ENCODE measurements at regions not wholly inside any gene's neighbourhood (a gene's known extent, or its start where the extent isn't known, plus 50 kb on each side); places are given as distances from the start of the nearest gene placed in this dataset.

DNA sequence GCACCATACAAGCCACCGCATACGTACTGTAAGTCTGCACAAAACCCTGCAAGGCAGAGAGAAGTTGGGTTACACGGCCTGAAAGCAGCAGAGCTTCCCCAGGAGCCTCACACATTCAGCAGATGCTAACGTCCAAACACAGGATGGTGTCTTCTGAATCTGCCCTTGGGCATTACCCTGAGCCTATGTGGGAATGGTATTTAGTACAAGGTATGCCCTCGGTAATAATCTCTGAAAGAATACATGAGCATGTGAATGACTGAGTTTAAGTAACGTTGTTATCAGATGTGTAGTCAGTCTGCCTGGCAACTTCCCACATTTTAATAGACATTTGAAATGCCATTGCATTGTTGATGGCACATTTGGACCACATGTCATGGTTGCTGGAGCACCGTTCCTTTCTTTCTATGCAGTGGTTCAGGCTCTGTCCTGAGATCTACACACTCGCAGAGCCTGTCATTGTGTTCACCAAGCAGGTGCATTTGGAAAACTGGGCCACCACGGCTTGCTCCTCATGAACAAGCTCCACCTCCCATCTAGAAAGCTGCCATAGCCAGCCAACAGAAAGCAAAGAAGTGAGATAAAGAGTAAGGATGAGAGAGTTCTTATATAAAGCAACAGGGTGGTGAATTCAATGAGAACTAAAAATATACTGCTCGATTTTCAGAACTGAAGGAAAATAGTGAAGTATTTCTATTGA, 136.5 kb upstream of the GGTLC1 start:
- TF ChIP-seq, protein P1, sequence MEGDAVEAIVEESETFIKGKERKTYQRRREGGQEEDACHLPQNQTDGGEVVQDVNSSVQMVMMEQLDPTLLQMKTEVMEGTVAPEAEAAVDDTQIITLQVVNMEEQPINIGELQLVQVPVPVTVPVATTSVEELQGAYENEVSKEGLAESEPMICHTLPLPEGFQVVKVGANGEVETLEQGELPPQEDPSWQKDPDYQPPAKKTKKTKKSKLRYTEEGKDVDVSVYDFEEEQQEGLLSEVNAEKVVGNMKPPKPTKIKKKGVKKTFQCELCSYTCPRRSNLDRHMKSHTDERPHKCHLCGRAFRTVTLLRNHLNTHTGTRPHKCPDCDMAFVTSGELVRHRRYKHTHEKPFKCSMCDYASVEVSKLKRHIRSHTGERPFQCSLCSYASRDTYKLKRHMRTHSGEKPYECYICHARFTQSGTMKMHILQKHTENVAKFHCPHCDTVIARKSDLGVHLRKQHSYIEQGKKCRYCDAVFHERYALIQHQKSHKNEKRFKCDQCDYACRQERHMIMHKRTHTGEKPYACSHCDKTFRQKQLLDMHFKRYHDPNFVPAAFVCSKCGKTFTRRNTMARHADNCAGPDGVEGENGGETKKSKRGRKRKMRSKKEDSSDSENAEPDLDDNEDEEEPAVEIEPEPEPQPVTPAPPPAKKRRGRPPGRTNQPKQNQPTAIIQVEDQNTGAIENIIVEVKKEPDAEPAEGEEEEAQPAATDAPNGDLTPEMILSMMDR (conservative IDR thresholded peaks at IDR 0.05 in 1 of 2, IDR thresholded peaks at IDR 0.05 in 1 of 2; ENCODE audit: low read depth in 1 of 2, low read length in 2 of 2): no peak
- no peak for TF ChIP-seq EZH2 (IDR thresholded peaks at IDR 0.05; ENCODE audit: low read length, missing control alignments)
